ENCODE measurements at regions not wholly inside any gene's neighbourhood (a gene's known extent, or its start where the extent isn't known, plus 50 kb on each side); places are given as distances from the start of the nearest gene placed in this dataset.

DNA sequence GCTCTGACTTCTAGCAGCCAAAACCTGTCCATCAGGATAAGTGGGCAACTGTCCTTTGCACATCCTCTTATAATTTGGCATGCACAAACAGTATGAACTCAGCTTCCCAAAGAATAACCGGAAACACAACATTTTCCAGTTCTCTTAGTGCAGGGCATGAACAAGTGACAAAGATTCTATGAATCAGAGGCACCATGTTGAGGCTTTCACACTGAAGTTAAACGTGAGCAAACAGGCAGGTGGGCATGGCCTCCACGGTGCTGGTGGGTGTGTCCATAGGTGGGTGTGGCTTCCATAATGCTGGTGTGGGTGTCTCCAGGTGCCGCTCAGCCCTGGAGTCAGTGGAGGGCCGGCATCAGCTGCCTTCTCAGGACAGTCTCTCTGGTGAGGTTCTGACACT is 196.5 kb downstream of the SMIM20 start:
- intact Hi-C loops (cut with DNase I), result no loop called here
- 63 to 69% (median 66%) methylated on average over 5 of the region's 5 CpGs for WGBS, 4 donors
- Histone ChIP-seq H3K4me3 (no peak overlapping the region), H3K4me1 (replicated peaks in 1 of 2) (peaks cover 0 to 7% of the 10 kb centered on the region in 2 donors), H3K9me3 (replicated peaks in 1 of 3) (no peaks in the 10 kb centered on the region), H3K27ac (no peak overlapping the region), H3K36me3 (replicated peaks in 1 of 2) (no peaks in the 10 kb centered on the region), H3K27me3 (no peaks in the 10 kb centered on the region)
- TF ChIP-seq, protein P1, sequence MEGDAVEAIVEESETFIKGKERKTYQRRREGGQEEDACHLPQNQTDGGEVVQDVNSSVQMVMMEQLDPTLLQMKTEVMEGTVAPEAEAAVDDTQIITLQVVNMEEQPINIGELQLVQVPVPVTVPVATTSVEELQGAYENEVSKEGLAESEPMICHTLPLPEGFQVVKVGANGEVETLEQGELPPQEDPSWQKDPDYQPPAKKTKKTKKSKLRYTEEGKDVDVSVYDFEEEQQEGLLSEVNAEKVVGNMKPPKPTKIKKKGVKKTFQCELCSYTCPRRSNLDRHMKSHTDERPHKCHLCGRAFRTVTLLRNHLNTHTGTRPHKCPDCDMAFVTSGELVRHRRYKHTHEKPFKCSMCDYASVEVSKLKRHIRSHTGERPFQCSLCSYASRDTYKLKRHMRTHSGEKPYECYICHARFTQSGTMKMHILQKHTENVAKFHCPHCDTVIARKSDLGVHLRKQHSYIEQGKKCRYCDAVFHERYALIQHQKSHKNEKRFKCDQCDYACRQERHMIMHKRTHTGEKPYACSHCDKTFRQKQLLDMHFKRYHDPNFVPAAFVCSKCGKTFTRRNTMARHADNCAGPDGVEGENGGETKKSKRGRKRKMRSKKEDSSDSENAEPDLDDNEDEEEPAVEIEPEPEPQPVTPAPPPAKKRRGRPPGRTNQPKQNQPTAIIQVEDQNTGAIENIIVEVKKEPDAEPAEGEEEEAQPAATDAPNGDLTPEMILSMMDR (IDR thresholded peaks at IDR 0.05), result no peak
- TF ChIP-seq POLR2A (IDR thresholded peaks at IDR 0.05), result no peak
- no peak for DNase-seq

DNA sequence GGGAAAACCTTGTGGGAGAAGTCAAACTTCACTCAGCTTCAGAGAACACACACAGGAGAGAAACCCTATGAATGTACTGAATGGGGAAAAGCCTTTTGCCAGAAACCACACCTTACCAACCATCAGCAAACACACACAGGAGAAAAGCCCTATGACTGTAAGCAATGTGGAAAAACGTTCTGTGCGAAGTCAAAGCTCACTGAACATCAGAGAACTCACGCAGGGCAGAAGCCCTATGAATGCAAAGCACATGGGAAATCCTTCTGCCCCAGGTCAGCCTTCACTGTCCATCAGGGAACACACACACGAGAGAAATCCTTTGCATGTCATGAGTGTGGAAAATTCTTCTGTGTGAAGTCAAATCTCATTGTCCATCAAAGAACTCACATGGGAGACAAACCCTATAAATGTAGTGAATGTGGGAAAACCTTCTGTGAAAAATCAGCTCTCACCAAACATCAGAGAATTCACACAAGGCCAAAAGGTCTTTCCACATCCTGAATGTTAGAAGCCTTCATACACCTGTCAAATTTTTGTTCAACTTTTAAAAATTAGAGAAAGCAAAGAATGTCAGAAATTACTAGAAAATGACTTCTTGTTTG is 199.4 kb downstream of the SMIM20 start:
- no peaks in the 10 kb centered on the region for H3K27me3 ChIP-seq
- 38 to 83% (median 66%) methylated on average over 1 to 4 of the region's 4 CpGs for WGBS, 4 donors
- TF ChIP-seq, protein P1 (IDR thresholded peaks at IDR 0.05), result no peak
- no peak for TF ChIP-seq POLR2A (IDR thresholded peaks at IDR 0.05)
- no peak overlapping the region for H3K27ac ChIP-seq
- no peak overlapping the region for H3K4me3 ChIP-seq
- no peak for DNase-seq
- intact Hi-C loops (cut with DNase I), result no loop called here
- H3K9me3 ChIP-seq (replicated peaks in 1 of 3), result no peaks in the 10 kb centered on the region
- no peaks in the 10 kb centered on the region for H3K4me1 ChIP-seq (replicated peaks in 1 of 2)
- no peaks in the 10 kb centered on the region for H3K36me3 ChIP-seq (replicated peaks in 1 of 2)

DNA sequence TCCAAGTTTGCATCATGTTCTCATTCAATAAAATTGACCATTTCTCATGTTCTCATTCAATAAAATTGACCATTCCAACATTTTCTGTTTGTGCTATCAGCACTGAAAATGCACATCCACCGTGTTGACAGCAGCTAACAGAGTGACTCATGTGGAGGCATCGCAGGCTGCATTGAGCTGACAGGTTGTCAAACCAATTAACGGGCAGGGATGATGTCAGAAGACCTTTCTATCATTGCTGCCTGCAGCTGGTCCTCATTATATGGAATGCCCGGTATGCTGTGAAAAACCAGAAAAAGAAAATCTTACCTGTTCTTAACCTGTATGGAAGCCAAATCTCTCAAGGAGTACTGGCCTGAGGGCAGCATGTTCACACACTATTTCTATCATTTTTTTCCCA is 202.0 kb downstream of the SMIM20 start:
- Histone ChIP-seq H3K36me3 (replicated peaks in 1 of 2) (no peaks in the 10 kb centered on the region), H3K4me3 (no peak overlapping the region), H3K27ac (no peak overlapping the region), H3K9me3 (replicated peaks in 1 of 3) (no peaks in the 10 kb centered on the region), H3K27me3 (no peaks in the 10 kb centered on the region), H3K4me1 (replicated peaks in 1 of 2) (no peaks in the 10 kb centered on the region)
- no peak for TF ChIP-seq POLR2A (IDR thresholded peaks at IDR 0.05)
- TF ChIP-seq, protein P1 (IDR thresholded peaks at IDR 0.05), result no peak
- intact Hi-C loops (cut with DNase I), result no loop called here
- 57 to 72% (median 69%) methylated on average over 4 of the region's 4 CpGs for WGBS, 4 donors
- DNase-seq, result no peak

DNA sequence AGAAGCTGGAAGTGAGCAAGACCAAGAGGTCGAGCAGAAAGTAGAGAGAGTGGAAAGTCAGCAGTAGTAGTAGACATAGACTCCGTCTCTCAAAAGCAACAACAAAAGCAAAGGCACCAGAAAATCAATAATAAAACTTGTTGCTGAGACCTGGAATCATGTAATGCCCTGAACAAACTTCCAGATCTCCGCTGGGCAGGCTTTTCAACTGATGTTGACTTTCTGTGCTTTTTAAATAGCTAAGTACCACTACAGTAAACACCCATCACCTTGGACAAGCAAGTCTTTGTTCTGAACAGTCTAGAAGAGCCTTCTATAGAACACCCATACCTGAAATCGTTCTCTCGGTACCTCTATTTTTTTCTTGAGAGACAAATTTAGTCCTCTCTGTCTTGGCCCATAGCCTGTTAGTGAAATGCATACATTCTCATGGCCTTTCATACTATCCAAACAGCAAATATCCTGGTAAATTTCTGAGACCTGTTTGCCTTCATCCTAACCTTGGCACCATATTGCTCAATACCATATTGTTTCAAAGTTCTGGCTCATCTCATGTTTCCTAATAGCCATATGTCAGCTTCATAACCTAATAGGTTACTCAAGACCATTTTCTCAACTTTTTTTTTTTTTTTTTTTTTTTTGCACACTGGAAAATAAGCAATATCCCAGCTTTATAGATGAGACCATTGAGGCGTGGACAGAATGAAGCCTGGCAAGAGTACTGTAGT is 200.6 kb upstream of the RBPJ start:
- H3K4me1 ChIP-seq (replicated peaks in 1 of 2), result no peaks in the 10 kb centered on the region
- 79 to 82% (median 81%) methylated on average over 6 of the region's 6 CpGs for WGBS, 4 donors
- H3K9me3 ChIP-seq (replicated peaks in 1 of 3), result no peaks in the 10 kb centered on the region
- no peak for DNase-seq
- H3K36me3 ChIP-seq (replicated peaks in 1 of 2), result no peaks in the 10 kb centered on the region
- no peak overlapping the region for H3K27ac ChIP-seq
- no peak overlapping the region for H3K4me3 ChIP-seq
- no peak for TF ChIP-seq POLR2A (IDR thresholded peaks at IDR 0.05)
- TF ChIP-seq, protein P1 (IDR thresholded peaks at IDR 0.05), result no peak
- intact Hi-C loops (cut with DNase I), result no loop called here
- no peaks in the 10 kb centered on the region for H3K27me3 ChIP-seq
